HG03575 (cell line): ENCODE measurements at regions not wholly inside any gene's neighbourhood (a gene's known extent, or its start where the extent isn't known, plus 50 kb on each side); places are given as distances from the start of the nearest gene placed in this dataset.
A peak's percentile ranks its signal among the peaks of the same experiment; 100 is the strongest.

Source experiments
- ATAC-seq: cut with Tn5 transposase; IDR thresholded peaks from one replicate; pipeline ENCODE4 v1.9.1; 2021; ENCODE audit not compliant: unreplicated experiment, insufficient number of reproducible peaks, low FRiP score; ENCODE audit errors: extremely low read depth

DNA sequence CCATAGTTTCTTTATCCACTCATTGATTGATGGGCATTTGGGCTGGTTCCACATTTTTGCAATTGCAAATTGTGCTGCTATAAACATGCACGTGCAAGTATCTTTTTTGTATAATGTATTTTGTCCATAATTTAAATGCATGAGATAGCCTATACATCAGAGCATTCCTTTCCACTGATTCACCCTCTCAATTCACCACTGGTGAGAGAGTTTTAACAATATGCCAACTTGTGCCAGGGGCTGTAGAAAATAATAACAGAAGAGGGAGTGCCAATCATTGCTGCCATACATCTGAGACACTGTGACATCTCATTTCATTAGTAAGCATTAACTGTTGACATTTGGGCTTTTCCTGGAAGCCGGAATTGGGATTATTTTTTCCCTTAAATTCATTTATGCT is 125.1 kb downstream of the RAP2A start:
- ATAC-seq: no peak

DNA sequence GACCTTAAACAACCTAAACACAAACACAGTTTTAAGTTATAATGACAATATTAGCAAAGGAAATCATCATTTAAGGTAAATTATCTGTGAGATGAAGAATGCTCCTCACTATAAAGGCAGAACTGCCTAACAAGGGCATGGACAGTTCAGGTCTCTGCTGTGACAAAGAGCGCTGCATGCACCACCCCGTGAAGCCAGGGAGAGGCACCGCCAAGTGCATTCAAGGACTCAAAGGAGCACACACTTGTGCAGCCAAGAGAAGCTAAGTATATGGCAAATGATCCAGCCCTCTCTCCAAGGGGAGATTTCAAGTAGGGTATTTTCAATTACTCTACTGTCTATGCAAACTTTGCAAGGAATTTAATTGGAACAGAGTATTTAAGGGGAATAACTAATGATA is 126.0 kb downstream of the RAP2A start:
- no peak for ATAC-seq

DNA sequence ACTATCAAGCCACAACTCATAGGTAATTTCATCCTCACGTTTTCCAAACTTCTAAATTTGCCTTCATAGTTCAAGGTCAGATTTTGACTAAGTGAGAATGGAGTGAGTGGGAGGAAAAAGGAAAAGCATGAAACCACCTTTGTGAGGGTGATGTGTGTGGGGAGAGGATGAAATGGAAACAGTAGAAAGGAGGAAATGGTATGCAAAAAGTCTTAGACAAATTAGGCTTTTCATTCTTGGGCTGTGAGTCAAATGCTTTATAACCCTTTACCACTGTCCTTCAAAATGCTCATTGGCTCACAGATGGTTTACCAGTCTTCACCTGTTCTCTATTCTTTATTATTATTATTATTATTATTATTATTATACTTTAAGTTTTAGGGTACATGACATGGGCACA is 127.2 kb downstream of the RAP2A start:
- ATAC-seq: no peak

DNA sequence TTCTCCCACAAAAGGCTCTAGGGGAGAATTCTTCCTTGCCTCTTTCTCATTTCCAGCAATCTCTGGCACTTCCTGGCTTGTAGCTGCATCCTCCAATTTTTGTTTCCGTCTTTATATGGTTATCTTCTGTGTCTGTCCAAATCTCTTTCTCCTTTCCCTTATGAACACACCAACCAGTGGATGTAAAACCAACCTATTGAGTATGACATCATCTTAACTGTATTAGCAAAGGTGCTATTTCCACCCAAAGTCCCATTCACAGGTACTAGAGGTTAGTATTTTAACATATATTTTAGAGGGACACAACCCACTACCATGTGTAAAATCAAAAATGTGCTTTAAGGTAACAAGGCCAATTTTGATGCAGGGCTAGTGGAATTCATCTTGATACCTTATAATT is 129.0 kb downstream of the RAP2A start:
- ATAC-seq: no peak

DNA sequence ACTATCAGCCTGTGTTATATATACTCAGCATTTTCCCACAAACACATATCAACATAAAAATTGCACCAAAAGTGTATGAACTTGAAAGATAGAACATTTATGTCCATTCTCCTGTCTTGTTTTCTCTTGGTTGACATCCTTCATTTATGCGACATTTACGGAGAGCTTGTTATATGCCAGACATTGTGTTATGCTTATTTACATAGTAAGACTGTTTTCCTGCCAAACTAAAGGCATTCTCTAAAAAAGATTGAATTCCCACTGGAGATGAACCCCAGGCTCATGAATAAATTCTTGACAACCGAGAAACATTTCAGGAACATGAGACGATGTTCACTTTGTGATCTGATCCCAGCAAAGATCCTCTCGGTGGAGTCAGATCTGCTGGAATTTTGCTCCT is 131.0 kb downstream of the RAP2A start:
- ATAC-seq: no peak

DNA sequence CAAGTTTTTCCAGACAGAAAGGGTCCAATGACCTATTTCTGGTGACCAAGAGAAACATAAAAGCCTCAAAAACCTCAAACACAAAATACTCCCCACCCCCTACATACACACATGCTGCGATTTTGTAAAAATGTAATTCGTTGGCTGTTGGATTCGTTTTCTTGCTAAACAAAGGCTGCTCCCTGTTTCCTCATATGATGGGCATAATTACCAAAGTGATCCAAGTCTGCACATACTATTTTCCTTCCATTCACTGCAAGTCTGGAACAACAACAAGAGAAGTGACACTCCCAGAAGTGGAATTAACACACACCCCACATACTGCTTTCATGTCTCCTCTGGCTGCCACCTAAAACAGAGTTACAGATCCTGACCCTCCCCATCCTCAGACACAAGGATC is 131.9 kb downstream of the RAP2A start:
- no peak for ATAC-seq

DNA sequence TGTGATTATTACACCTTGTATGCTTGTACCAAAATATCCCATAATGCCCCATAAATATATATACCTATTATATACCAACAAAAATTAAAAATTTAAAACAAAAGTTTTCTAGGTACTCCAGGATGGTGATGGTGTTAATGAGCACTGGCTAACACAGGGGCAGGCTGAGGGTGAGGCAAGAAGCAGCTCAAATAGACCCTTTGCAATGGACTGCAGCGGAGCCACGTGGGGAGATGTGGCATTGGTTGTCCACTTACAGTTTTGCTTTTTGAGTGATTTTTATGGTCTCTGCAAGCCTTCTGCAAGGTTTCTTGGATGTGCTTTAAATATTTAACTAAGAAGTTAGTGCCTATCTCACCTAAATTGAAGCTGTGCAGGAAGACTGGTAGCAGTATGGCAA is 132.9 kb downstream of the RAP2A start:
- no peak for ATAC-seq

DNA sequence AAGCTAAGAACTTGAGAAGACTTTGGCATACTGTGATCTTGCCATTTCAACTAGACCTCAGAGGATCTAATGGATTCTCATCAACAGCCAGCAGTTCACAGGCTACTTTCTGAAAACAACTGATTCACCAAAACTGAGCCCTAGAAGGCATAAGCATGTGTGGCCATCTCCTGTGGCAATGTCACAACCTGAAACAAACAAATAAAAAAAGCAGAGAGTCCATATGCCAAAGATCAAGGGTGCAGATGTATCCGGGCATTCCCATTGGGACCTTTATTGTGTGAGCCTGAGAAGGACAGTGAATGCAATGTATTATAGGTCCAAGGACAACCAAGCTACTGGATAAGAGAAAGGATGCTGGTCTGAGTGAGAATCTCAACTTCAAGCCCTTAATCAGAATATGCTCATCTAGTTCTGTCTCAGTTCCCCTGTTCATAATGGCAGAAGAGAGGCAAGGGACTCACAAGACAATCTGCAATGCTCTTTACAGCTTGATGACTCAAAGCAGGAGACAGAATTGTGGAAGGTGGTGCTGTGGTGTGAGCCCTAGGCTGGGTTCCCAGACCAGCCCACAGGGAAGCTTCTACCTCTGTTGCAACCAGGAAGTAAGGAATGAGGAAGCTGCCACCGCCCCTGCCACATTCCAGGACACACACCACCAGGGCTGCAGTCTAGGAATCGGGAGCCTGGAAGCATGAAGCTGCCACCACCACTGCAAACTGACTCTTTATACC is 133.7 kb downstream of the RAP2A start:
- ATAC-seq: peak; percentile 93

DNA sequence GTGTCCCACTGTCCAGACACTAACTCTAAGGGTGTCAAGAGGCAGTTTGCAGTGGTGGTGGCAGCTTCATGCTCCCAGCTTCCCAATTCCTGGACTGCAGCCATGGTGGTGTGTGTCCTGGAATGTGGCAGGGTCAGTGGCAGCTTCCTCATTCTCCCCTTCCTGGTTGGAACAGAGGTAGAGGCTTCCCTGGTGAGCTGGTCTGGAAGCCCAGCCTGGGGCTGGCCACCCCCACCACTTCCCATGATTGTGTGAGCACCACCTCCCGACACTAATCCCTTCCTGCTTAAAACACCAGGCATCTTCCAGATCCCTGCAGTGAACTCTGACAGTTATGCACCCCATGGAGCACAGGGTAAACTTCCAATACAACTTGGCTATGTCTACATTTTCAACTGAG is 134.9 kb downstream of the RAP2A start:
- no peak for ATAC-seq

DNA sequence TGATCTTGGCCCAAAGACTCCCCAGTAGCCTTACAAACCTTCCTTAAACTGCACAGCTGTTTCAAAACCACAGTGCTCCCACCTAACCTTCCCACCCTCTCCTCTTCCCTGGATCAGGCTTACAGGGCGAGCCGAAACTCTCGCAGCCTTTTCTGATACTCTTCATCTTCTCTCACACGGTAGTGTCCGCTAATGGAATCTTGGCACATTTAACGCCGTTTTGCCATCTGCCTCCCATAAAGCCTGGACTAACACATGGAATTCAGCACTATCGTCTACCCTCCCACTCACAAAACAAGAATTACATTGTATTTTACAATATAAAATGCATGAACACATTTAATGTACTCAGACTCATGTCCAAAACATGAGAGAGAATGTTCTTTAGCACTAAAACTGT is 135.9 kb downstream of the RAP2A start:
- no peak for ATAC-seq

DNA sequence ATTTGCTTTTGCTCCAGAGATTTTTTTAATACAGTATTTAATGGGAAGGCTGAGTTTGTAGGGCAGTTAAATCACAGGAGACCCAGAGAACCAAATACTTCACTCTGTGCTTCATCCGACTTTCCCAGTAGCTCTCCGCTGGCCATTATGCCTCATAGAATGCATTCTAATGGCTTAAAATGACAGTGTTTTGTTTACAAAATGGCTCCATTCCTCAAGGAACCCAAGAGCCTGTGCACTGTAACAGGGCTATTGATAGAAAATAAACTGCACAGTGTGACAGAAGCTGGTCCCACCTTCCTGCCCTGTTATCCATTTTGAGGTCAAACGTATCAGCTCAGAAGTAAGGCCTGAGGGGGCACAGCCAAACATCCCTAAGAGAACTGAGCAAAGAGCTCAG is 136.5 kb downstream of the RAP2A start:
- no peak for ATAC-seq

DNA sequence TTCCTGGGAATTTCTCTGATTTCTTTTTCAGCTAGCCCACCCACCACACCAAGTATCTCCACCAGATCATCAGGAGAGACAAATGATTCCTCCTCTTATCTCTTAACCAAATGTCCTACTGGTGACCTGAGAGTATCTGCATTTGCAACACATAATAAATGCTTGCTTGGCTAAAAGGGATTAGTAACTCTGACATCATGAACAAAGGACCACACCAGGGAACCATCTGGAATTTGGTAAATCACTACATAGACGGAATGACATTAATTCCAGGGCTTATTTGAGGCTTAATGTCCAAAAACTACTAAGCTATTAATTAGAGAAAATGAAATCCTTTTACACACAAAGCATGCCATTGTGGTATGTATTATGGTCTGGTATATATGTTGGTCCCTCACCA is 139.0 kb downstream of the RAP2A start:
- no peak for ATAC-seq

DNA sequence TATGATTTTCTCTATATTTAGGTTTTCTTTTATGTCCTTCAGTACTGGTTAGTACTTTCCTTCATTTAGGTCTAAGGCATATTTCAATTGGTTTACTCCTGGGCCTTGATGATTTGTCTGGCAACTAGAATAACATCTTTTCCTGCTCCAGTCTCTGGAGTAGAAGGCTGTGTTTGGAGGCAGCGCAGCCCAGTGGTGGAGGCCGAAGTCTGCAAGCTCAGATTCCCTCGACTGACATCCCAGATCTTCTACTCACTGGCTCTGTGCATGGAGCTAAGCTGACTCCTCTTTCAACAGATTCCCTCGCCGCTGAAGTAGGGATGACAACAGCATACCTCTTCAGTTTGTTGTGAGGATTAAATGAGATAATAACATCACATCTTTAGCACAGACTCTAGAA is 141.0 kb downstream of the RAP2A start:
- ATAC-seq: no peak

DNA sequence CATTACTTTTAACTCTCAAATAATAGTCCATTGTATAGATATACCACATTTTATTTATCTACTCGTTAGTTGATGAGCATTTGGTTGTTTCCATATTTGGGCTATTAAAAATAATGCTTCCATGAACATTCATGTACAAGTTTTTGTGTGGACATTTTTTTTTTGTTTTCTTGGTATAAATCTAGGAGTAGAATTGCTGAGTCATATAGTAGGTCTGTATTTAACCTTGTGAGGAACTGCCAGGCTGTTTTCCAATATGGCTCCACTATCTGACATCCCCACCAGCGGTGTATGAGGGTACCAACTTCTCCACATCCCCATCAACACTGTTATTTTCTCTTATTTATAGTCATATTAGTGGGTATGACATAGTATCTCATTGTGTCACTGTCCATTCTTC is 143.1 kb downstream of the RAP2A start:
- no peak for ATAC-seq

DNA sequence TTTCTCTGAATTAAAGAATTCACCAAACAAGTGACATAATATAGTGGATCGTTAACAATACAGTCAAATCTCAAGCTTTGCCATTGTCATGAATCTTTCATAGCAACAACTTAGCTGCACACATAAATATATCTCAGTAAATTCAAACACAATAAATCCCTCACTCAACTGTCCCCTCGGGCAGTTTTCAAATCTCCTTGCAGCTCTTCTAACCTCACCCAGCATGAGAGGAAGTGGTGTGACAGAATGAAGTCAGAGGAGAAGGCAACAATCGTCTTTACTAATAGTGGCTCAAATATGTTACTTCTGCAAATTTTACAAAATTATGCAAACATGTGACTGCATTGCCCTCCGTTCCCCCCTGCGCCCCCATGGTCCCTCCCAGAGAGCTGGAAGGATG is 148.2 kb downstream of the RAP2A start:
- no peak for ATAC-seq

DNA sequence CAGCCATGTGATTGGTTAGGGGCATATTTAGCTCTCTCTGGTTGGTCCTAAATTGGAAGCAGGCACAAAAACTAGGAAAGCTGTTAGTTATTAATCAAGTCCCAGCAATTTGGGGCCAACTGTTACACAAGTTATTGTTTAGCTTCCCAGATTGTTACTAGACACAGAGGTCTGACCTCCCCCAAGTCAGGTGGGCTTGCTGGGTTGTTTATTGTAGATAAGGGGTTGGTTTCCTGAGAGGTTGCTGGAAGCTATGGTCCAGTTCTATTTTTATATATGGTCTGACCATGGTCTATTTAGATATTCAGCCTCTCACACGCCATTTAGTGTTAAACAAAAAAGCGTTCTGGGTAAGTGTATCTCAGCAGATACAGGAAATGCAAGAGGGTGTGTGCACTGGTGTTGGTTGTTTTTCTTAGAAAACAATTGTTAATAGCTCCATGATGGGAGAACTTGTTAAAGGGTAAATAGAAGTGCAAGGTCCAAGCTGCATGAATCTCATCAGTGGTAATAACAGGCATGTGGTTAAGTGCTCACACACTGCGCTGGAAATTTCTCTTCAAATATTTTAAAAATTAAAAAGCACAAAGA is 150.0 kb downstream of the RAP2A start:
- ATAC-seq: no peak

DNA sequence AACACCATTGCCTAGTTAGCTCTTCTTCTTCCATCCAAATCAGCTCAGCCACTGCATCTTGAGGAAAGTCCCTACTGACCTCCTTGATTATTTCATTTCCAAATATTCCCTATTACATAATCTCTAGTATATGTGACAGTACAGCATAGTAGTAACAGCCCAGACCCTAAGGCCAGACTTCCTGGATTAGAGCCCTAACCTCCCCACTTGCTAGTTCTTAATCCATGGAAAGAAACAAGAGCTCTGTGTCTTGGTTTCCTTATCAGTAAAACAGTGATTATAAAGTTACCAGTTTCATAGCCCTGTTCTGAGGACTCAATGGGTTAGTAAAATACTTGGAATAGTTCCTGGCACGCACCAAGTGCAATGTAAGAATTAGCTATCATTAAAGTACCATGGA is 153.0 kb downstream of the RAP2A start:
- ATAC-seq: no peak

DNA sequence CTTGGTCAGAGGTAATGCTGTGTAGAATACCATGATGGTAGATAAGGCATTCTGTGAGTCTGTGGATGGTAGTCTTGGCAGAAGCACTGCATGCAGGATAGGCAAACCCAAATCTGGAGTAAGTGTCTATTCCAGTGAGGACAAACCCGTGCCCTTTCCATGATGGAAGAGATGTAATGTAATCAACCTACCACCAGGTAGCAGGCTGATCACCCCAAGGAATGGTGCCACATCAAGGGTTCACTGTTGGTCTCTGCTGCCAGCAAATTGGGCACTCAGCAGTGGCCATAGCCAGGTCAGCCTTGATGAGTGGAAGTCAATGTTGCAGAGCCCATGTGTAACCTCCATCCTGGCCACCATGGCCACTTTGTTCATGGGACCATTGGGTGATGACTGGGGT is 155.0 kb downstream of the RAP2A start:
- ATAC-seq: no peak

DNA sequence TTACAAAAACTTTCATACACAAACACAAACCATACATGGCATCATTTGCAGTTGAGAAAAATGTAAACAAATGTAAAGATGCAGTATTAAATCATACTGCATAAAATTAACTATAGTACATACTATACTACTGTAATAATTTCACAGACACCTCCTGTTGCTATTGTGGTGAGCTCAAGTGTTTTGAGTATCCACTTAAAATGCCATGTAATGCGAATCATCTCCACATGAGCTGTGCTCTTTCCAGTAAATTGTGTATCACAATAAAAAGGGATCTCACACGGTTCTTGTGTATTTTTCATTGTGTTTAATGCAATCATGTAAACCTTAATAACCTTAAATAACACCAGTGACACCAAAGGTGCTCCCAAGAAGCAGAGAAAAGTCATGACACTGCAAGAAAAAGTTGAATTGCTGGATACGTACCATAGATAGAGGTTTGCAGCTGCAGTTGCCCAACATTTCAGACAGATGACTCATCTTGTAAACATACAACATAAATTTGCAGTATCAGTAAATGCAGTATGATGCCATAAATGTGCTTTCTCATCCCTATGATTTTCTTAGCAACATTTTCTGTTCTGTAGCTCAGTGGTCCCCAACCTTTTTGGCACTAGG is 166.6 kb downstream of the RAP2A start:
- ATAC-seq: no peak

DNA sequence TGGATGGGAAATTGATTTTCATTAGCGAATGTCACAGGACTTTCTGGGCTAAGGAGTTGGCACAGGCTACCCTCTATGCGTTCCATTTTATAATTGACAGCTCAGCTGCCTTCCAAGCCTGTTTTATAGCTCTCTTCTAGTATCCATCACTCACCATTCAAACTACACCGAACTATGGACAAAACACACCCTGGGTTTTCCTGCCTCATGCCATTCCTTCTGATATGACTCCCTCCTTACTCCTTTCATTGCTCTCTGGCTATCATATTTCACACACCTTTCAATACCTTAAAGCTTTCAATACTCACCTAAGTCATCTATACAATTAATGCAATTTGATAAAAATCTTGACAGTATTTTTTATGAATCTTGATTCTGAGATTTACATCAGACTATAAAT is 181.3 kb downstream of the RAP2A start:
- no peak for ATAC-seq

DNA sequence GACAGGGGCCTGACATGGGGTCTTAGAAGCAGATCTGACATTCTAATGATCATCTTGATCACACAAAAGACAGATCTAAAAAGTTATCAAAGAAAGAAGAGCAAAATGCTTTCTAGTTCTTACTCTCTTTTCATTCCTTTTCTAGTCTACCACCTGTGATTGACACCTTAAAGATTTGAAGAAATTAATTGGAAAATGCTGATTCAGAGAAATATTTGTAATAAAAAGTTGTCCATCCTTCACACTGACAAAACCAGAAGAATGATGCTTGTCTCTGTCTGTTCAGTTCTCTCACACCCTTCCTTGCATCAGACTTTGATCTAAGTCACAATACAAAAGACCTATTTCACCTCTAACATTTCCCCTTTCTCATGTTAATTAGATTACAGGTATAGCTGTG is 182.4 kb downstream of the RAP2A start:
- no peak for ATAC-seq
